ENCODE measurements at regions not wholly inside any gene's neighbourhood (a gene's known extent, or its start where the extent isn't known, plus 50 kb on each side); places are given as distances from the start of the nearest gene placed in this dataset.

DNA sequence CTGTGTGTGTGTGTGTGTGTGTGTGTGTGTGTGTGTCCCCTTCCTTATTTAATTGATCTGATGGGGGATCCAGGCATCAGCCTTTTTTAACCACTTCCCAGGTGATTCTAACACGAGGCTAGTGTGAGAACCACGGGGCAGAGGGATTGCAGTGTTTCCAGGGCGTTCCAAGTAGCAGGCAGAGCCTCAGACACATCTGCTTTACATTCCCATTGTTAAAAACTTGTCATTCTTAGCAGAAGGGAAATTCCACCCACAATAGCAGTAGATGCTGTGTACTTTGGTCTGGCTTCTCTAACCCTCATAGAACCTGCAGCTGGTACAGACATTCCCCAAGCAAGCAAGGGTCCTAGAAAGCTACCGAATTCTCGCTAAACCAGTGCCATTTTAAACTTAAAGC lies 81.9 kb upstream of the SLC30A5 start:
- TF ChIP-seq, protein P1, sequence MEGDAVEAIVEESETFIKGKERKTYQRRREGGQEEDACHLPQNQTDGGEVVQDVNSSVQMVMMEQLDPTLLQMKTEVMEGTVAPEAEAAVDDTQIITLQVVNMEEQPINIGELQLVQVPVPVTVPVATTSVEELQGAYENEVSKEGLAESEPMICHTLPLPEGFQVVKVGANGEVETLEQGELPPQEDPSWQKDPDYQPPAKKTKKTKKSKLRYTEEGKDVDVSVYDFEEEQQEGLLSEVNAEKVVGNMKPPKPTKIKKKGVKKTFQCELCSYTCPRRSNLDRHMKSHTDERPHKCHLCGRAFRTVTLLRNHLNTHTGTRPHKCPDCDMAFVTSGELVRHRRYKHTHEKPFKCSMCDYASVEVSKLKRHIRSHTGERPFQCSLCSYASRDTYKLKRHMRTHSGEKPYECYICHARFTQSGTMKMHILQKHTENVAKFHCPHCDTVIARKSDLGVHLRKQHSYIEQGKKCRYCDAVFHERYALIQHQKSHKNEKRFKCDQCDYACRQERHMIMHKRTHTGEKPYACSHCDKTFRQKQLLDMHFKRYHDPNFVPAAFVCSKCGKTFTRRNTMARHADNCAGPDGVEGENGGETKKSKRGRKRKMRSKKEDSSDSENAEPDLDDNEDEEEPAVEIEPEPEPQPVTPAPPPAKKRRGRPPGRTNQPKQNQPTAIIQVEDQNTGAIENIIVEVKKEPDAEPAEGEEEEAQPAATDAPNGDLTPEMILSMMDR (conservative IDR thresholded peaks at IDR 0.05 in 1 of 2, IDR thresholded peaks at IDR 0.05 in 1 of 2; ENCODE audit: extremely low read depth in 1 of 2, insufficient read depth in 1 of 2, low read depth in 1 of 2, low read length in 2 of 2), result no peak
- no peak for TF ChIP-seq EZH2 (IDR thresholded peaks at IDR 0.05; ENCODE audit: borderline replicate concordance, low read length)
